Uterus (tissue), 3 donors: ENCODE measurements at regions not wholly inside any gene's neighbourhood (a gene's known extent, or its start where the extent isn't known, plus 50 kb on each side); places are given as distances from the start of the nearest gene placed in this dataset.
"Not testable (repeated sequence)": the region's sequence is repeated elsewhere in the genome, so short reads cannot be mapped to it uniquely, and the experiment has no call there.

Experiments used
- DNase-seq, 2 donors: peaks; one replicate each; pipeline ENCODE4 v3.0.0-alpha.2; 2019 to 2020
- H3K27ac ChIP-seq, 2 donors: fragments of 200-600 bp; sonication (generic); 1 replicate in 1 of 2; 2 replicates in 1 of 2; pipeline ENCODE4 v1.5.1; 2016 to 2018
- H3K27me3 ChIP-seq, 2 donors: fragments of 200-600 bp; sonication (generic); one replicate each; pipeline ENCODE4 v1.5.1; 2018 to 2019; ENCODE audit warnings: control low read depth in 1 of 2
- H3K36me3 ChIP-seq, 2 donors: fragments of 200-600 bp; sonication (generic); one replicate each; pipeline ENCODE4 v1.5.1; 2019; ENCODE audit warnings: control low read depth in 1 of 2
- H3K4me1 ChIP-seq, 2 donors: fragments of 200-600 bp; sonication (generic); one replicate each; pipeline ENCODE4 v1.5.1; 2018 to 2019; ENCODE audit warnings: control low read depth in 1 of 2
- H3K4me3 ChIP-seq, 2 donors: fragments of 200-600 bp; sonication (generic); 1 replicate in 1 of 2; 2 replicates in 1 of 2; pipeline ENCODE4 v1.5.1; 2018 to 2019; ENCODE audit warnings: mild to moderate bottlenecking in 1 of 2
- H3K9me3 ChIP-seq, 2 donors: fragments of 200-600 bp; sonication (generic); one replicate each; pipeline ENCODE4 v1.5.1; 2019; ENCODE audit warnings: control low read depth in 1 of 2
- POLR2A ChIP-seq, 2 donors: fragments of 450-650 bp; IDR thresholded peaks; one replicate each; pipeline ENCODE4 v1.6.1; 2016; ENCODE audit warnings: antibody characterized with exemption in 2 of 2, mild to moderate bottlenecking in 1 of 2, moderate library complexity in 1 of 2
- intact Hi-C: fragments of 100-400 bp; cut with DNase I; formaldehyde crosslinking; loops from one replicate; pipeline ENCODE4 v1.15.1; 2023; ENCODE audit warnings: low total_unique reads
- TF ChIP-seq, protein P1 (sequence below), 4 experiments: fragments of 200-600 bp in 2 of 4; fragments of 450-650 bp in 2 of 4; sonication (generic) in 2 of 4; IDR thresholded peaks; one replicate each; pipeline ENCODE4 v1.5.1; 2016 to 2019; ENCODE audit warnings: antibody characterized with exemption in 4 of 4, mild to moderate bottlenecking in 2 of 4, moderate library complexity in 1 of 4
- donor health status: DM: yes; HTN: yes; CAD: no.

DNA sequence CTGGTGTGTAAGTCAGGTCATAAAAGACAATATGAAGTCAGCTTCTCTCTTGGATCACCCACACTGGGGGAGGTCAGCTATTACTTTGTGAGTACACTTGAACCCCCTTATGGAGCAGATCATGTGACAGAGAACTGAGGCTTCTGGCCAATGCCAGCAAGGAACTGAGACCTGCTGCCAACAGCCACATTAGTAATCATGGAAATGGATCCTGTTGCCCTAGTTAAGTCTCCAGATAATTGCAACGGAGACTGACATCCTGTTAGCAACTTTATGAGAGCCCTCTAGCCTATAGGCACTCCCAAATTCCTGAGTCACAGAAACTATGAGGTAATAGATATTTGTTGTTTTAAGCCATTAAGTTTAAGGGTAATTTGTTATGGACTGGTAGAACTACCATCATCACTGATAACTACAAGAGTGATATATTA, 110.4 kb upstream of the GMNC start:
- Histone ChIP-seq H3K27ac (no peak overlapping the region), H3K9me3 (no peaks in the 10 kb centered on the region), H3K4me1 (no peaks in the 10 kb centered on the region), H3K27me3 (peaks cover 0 to 3% of the 10 kb centered on the region in 2 donors), H3K36me3 (no peaks in the 10 kb centered on the region), H3K4me3 (no peak overlapping the region)
- no peak for DNase-seq
- intact Hi-C loops = no loop called here
- TF ChIP-seq, protein P1, sequence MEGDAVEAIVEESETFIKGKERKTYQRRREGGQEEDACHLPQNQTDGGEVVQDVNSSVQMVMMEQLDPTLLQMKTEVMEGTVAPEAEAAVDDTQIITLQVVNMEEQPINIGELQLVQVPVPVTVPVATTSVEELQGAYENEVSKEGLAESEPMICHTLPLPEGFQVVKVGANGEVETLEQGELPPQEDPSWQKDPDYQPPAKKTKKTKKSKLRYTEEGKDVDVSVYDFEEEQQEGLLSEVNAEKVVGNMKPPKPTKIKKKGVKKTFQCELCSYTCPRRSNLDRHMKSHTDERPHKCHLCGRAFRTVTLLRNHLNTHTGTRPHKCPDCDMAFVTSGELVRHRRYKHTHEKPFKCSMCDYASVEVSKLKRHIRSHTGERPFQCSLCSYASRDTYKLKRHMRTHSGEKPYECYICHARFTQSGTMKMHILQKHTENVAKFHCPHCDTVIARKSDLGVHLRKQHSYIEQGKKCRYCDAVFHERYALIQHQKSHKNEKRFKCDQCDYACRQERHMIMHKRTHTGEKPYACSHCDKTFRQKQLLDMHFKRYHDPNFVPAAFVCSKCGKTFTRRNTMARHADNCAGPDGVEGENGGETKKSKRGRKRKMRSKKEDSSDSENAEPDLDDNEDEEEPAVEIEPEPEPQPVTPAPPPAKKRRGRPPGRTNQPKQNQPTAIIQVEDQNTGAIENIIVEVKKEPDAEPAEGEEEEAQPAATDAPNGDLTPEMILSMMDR (IDR thresholded peaks at IDR 0.05) = no peak
- TF ChIP-seq POLR2A (IDR thresholded peaks at IDR 0.05) = no peak

DNA sequence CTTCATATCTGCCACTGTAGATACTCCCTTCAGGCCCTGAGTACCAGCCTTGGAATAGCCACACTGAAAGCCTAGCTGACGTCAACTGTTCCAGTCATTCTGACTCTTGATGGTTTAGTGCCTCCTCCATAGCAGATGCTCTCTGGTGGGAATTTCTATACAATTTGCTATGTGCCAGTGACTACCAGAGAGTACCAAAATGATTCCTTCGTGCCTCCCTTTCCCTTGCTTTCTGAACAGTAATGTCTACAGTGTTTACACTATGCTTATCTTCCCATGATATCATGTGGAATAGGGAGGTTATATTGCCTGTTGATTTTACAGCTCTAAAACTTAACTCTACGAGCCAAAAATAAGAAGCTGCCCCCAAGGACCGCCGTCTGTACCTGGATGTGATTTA, 109.7 kb upstream of the GMNC start:
- no peaks in the 10 kb centered on the region for H3K9me3 ChIP-seq
- no peaks in the 10 kb centered on the region for H3K36me3 ChIP-seq
- intact Hi-C loops = no loop called here
- H3K27me3 ChIP-seq = peaks cover 0 to 3% of the 10 kb centered on the region in 2 donors
- TF ChIP-seq POLR2A (IDR thresholded peaks at IDR 0.05) = no peak
- TF ChIP-seq, protein P1 (IDR thresholded peaks at IDR 0.05) = no peak
- no peak for DNase-seq
- no peak overlapping the region for H3K27ac ChIP-seq
- H3K4me1 ChIP-seq = no peaks in the 10 kb centered on the region
- no peak overlapping the region for H3K4me3 ChIP-seq

DNA sequence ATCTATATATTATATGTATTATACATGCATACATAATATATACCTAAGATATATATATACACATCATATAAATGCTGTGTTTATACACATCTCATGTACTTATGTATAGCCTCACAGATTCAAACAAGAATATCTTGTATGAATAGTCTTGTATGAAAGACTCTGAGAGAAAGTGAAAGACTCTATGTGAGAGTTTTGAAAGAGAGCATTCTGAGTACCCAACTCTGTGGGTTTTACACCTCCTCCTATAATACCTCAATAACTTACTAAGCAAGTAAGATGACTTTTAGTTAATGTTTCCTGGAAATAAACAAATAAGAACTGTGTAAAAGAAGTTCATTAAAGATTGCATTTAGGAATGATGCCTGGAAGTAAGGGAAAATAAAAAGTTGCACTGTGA, 108.1 kb upstream of the GMNC start:
- intact Hi-C loops = no loop called here
- Histone ChIP-seq H3K27me3 (peaks cover 0 to 3% of the 10 kb centered on the region in 2 donors), H3K27ac (no peak overlapping the region), H3K4me1 (no peaks in the 10 kb centered on the region), H3K36me3 (no peaks in the 10 kb centered on the region), H3K9me3 (no peaks in the 10 kb centered on the region), H3K4me3 (no peak overlapping the region)
- TF ChIP-seq, protein P1 (IDR thresholded peaks at IDR 0.05) = no peak
- TF ChIP-seq POLR2A (IDR thresholded peaks at IDR 0.05) = no peak
- no peak for DNase-seq

DNA sequence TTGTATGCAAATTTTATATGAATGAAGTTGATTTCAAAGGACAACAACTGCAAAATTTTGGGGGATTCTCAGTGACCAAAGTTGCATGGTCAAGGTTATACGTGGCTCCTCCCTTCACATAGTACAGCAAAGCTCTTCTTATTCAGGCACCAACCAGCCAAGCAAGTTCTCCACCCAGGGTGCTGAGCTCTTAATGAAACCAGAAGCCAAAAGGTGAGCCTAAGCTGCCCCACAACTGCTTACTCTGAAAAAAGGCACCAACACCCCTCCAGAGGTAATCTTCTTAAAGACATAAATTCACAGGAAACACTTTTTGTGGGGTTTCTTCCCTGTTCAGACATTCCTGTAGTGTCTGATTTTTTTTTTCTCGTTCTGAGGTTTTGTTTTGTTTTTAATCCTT, 106.1 kb upstream of the GMNC start:
- H3K36me3 ChIP-seq = no peaks in the 10 kb centered on the region
- no peak for TF ChIP-seq POLR2A (IDR thresholded peaks at IDR 0.05)
- TF ChIP-seq, protein P1 (IDR thresholded peaks at IDR 0.05) = no peak
- intact Hi-C loops = no loop called here
- no peak for DNase-seq
- peaks cover 0 to 3% of the 10 kb centered on the region in 2 donors for H3K27me3 ChIP-seq
- H3K4me1 ChIP-seq = no peaks in the 10 kb centered on the region
- H3K4me3 ChIP-seq = no peak overlapping the region
- H3K9me3 ChIP-seq = no peaks in the 10 kb centered on the region
- H3K27ac ChIP-seq = no peak overlapping the region

DNA sequence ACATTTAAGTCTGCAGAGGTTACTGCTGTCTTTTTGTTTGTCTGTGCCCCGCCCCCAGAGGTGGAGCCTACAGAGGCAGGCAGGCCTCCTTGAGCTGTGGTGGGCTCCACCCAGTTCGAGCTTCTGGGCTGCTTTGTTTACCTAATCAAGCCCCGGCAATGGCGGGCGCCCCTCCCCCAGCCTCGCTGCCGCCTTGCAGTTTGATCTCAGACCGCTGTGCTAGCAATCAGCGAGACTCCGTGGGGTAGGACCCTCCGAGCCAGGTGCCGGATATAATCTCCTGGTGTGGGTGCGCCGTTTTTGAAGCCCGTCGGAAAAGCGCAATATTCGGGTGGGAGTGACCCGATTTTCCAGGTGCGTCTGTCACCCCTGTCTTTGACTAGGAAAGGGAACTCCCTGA, 102.4 kb upstream of the GMNC start:
- DNase-seq, H3K4me3 ChIP-seq: not testable (repeated sequence)

DNA sequence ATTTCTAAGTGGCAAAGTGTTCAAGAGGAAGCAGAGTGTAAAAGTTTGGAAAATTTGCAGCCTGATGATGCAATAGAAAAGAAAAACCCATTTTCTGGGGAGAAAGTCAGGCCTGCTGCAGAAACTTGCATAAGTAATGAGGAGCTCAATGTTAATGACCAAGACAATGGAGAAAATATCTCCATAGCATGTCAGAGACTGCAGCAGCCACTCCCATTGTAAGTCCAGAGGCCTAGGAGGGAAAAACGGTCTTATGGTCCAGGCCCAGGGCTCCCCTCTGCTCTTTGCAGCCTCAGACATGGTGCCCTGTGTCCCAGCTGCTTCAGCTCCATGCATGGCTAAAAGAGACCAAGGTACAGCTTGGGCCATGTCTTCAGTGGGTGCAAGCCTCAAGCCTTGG, 96.6 kb upstream of the GMNC start:
- Histone ChIP-seq H3K9me3 (no peaks in the 10 kb centered on the region), H3K27ac (no peak overlapping the region), H3K4me3 (no peak overlapping the region), H3K4me1 (no peaks in the 10 kb centered on the region), H3K27me3 (no peaks in the 10 kb centered on the region), H3K36me3 (no peaks in the 10 kb centered on the region)
- intact Hi-C loops = no loop called here
- no peak for DNase-seq
- TF ChIP-seq POLR2A (IDR thresholded peaks at IDR 0.05) = no peak
- TF ChIP-seq, protein P1 (IDR thresholded peaks at IDR 0.05) = no peak

More for the DNA sequence above, 102.4 kb upstream of the GMNC start:
- H3K4me1 ChIP-seq, intact Hi-C loops, H3K27me3 ChIP-seq, H3K36me3 ChIP-seq, H3K27ac ChIP-seq, H3K9me3 ChIP-seq: not testable (repeated sequence)
